HepG2 (cell line): ENCODE measurements at regions not wholly inside any gene's neighbourhood (a gene's known extent, or its start where the extent isn't known, plus 50 kb on each side); places are given as distances from the start of the nearest gene placed in this dataset.

ENCODE experiments used
- CEBPB ChIP-seq: IDR thresholded peaks from 2 replicates; pipeline ENCODE4 v1.6.1; 2011; ENCODE audit warnings: low read depth, low read length, improper control_type of control experiment, borderline replicate concordance
- POLR2AphosphoS2 ChIP-seq: IDR thresholded peaks from 2 replicates; pipeline ENCODE4 v1.6.1; 2011; ENCODE audit warnings: low read depth, low read length, improper control_type of control experiment

DNA sequence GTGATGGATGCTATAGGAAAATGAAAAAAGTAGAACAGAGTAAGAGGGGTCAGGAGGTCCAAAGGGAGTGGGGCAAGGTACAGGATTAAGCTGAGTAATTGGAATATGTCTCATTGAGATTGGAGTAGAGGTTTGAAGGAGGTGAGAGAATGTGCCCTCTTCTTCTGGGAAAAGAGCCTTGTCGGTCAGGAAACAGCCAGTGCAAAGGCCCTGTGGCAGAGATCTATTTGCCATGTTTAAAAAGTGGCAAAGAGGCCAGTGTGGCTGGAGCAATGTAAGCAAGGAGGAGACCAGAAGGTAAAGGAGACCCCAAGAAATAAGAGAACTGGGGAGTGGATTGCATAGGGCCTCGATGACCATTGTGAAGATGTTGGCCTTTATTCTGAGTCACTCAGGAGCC, 706.5 kb downstream of the MED13L start:
- TF ChIP-seq CEBPB (no peak), POLR2AphosphoS2 (no peak)
